ENCODE measurements at regions not wholly inside any gene's neighbourhood (a gene's known extent, or its start where the extent isn't known, plus 50 kb on each side); places are given as distances from the start of the nearest gene placed in this dataset.

DNA sequence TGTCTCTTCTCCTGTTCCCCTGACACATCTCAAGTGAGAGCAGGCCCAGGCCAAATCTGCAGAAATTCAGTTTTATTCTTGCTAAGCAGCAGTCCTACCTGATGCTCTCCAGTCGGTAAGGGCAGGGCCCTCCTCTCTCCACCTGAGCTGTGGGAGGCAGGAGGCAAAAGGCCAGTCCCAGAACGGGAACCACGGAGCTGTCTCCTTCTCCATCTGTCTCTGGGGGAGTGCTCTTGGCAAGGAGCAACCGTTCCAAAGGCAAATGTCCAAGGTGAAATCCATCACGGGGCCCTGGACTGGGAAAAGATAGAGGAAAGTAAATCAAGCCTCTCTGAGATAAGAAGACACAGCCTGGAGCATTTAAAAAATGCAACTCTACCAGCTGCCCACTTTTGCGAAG, 65.2 kb upstream of the CDON start:
- DNase-seq, result no peak

GRCh38 chr11:126127284-126127845, 64.7 kb upstream of the CDON start:
- DNase-seq, result no peak

DNA sequence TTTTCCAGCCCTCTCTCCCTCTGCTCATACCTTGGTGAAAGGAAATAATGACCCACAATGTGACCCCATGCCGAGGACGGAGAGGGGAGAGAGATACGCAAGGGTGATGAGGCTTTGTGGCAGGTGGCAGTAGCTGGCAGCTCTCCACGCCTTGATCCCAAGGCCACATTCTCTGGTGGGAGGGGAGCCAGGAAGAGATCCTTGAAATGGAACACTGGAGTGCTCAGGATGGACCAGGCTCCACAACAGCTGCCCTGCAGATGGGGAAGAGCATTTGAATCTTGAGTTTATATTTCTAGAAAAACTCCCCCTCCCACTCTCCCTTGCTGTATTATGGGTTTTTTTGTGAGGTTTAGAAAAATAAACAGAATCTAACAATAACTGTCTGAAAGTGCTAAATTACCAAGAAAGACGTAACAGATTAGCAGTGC, 61.6 kb upstream of the CDON start:
- no peak for DNase-seq

DNA sequence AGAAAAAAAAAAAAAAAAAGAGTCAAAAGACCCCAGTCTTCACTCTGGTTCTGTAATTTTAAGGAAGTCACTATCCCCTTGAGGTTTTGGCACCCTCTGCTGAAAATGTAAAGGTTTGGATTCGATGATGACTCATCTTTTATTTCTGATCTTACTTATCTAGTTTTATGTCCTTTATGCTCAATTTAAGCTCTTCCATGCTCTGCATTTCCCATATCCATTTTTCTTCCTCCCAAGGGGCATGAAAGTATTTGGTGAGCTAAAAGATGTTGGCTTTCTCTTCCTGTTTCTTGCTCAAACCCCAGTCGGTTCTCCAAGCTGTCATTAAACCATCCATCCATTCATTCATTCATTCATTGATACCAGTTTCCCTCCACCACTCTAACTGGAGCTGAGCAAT, 61.0 kb upstream of the CDON start:
- no peak for DNase-seq

DNA sequence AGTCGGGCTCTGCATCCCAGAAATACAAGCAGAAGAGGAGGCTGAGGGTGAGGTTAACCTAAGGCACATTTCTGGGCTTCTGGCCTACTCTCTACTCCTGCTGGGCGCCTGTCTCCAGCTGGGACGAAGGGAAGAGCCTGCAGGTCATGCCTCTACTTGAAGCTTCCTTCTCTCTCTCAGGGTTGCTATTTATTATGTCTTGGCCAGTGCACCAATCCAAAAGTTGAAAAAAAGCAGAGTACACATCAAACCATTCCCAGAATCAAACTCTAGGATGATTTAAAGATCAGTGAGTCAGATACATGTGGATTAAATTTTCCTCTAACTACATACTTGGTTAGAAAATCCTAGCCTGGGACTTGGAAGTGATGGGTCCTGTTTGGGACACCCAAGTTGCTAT, 60.2 kb upstream of the CDON start:
- DNase-seq, result no peak

GRCh38 chr11:126121296-126121695, 58.6 kb upstream of the CDON start:
- DNase-seq, result no peak

- DNase-seq, result no peak
Observed at GRCh38 chr11:126118806-126119205, 56.1 kb upstream of the CDON start.

DNA sequence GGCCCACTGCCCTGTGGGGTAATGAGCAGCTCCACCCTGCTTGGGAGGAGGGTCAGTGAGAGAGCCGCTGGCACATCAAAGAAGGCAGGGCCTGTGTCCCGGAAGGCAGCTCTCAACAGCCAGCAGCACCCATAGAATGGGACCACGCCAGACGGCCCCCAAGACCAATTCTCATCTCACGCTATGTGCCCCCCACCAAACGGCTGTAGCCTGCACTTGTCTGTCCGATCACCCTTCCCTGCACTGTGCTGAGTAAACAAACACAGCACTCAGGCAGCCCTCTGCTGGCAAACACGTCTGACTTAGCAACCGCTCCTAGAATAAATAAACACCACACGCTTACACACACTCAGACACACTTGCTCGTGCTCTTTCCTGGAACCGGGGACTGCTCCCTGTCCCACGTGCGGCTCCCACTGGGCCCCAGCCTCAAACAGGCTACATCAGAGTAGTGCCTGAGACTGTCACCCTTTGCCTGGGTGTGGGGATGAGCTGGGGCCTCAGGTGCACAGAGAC, 53.2 kb upstream of the CDON start:
- DNase-seq, result peak in 1 of 5 experiments; percentile 26

- no peak for DNase-seq
Observed at GRCh38 chr11:126115127-126115495, 52.4 kb upstream of the CDON start.

DNA sequence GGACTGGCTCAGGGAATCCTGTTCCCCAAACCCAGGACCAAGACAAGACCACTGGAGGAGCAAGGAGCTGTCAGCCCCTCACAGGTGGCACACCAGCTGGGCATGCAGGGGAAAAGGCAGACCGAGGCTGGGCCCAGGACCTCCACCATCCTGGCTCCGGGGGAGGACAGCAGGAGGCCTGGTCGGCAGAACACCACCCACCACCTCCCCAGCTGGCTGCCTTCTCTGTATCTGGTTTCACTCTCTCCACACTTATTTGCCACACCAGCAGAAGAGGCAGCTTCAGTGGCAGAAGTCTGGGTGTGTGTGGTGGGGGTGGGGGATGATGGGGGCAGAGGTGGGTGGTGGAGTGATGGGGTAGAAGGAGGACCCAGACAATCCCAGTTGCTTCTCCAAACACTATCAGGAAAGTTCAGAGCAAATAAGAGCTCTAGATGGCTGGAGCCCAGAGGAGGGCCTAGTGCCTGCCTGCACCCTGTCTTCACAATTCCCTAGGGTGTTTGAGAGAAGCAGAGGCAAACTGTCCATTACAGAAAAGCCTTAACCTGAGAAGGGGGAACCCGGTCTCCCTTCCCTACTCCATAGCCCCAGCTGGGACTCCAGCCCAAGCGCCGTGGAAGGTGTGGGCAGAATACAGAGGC, 51.9 kb upstream of the CDON start:
- DNase-seq, result no peak

GRCh38 chr11:126113963-126114362, 51.3 kb upstream of the CDON start:
- DNase-seq, result no peak

GRCh38 chr11:126113515-126113957, 50.9 kb upstream of the CDON start:
- no peak for DNase-seq

- no peak for DNase-seq
Observed at GRCh38 chr11:126113012-126113411, 50.3 kb upstream of the CDON start.

DNA sequence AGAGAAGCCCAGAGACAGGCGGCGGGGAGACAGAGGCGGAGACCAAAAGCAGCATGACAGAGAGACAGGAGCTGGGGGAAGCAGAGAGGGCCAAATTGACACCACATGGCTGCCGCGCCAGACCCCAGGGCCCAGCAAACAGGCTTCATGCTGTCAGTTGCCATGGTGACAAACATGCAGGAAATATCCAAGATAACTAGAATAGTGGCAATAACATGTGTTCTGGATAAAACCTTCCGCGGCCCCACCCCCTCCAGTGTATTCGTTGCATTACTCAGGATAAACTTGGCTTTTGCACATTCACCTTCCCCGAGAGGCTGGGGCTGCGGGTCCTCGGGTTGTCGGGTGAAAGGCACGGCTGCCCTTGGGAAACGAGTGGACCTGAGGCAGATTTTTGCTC, 49.9 kb upstream of the CDON start:
- DNase-seq, result no peak

Data from T-helper 2 cell (primary cell).